ENCODE measurements at regions not wholly inside any gene's neighbourhood (a gene's known extent, or its start where the extent isn't known, plus 50 kb on each side); places are given as distances from the start of the nearest gene placed in this dataset.

DNA sequence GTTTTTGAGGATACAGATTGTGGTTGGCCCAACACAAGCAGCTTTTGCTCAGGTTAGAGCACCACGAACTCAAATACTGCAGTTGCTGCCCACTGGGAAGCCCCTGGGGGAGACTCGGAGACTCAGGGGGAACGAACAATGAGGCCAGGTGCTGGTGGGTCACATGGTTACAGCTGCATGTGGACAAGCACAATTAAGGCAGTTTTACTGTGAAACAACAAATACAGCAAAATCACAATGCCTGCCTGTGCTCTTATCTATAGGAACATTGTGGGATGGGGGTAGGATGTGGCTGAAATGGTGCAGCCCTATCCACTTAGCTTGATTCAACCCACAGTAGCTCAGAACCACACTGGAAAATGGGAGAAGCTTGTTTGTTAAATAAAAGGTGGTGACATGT is 119.7 kb upstream of the SPATA13 start:
- Histone ChIP-seq H3K79me2 (ENCODE audit: low read length) (no peaks in the 10 kb centered on the region), H3K27me3 (ENCODE audit: low read length) (no peaks in the 10 kb centered on the region), H3K9ac (ENCODE audit: low read length) (no peak overlapping the region), H3K4me2 (ENCODE audit: low read depth, low read length, poor library complexity, severe bottlenecking) (no peak overlapping the region), H3K4me1 (ENCODE audit: low read length) (no peaks in the 10 kb centered on the region), H3K27ac (ENCODE audit: low read length) (no peak overlapping the region), H3K36me3 (ENCODE audit: insufficient read depth, low read length) (no peaks in the 10 kb centered on the region), H3K9me3 (ENCODE audit: low read length) (no peaks in the 10 kb centered on the region), H4K20me1 (ENCODE audit: insufficient read depth, low read depth, low read length) (no peaks in the 10 kb centered on the region), H3K9me2 (replicated peaks; ENCODE audit: insufficient read depth, low read length) (no peaks in the 10 kb centered on the region), H3K4me3 (ENCODE audit: low read length) (no peak overlapping the region), H2AFZ (ENCODE audit: low read length) (no peak overlapping the region)
- no peak for DNase-seq

- Histone ChIP-seq H2AFZ (ENCODE audit: low read length) (no peak overlapping the region), H3K9me3 (ENCODE audit: low read length) (no peaks in the 10 kb centered on the region), H3K79me2 (ENCODE audit: low read length) (no peaks in the 10 kb centered on the region), H3K4me1 (ENCODE audit: low read length) (no peaks in the 10 kb centered on the region), H3K9ac (ENCODE audit: low read length) (no peak overlapping the region), H3K27me3 (ENCODE audit: low read length) (no peaks in the 10 kb centered on the region), H3K4me3 (ENCODE audit: low read length) (no peak overlapping the region), H3K9me2 (replicated peaks; ENCODE audit: insufficient read depth, low read length) (no peaks in the 10 kb centered on the region), H3K4me2 (ENCODE audit: low read depth, low read length, poor library complexity, severe bottlenecking) (no peak overlapping the region), H3K27ac (ENCODE audit: low read length) (no peak overlapping the region), H4K20me1 (ENCODE audit: insufficient read depth, low read depth, low read length) (no peaks in the 10 kb centered on the region), H3K36me3 (ENCODE audit: insufficient read depth, low read length) (no peaks in the 10 kb centered on the region)
- no peak for DNase-seq
Measured at GRCh38 chr13:24041651-24042225, 118.8 kb upstream of the SPATA13 start.

DNA sequence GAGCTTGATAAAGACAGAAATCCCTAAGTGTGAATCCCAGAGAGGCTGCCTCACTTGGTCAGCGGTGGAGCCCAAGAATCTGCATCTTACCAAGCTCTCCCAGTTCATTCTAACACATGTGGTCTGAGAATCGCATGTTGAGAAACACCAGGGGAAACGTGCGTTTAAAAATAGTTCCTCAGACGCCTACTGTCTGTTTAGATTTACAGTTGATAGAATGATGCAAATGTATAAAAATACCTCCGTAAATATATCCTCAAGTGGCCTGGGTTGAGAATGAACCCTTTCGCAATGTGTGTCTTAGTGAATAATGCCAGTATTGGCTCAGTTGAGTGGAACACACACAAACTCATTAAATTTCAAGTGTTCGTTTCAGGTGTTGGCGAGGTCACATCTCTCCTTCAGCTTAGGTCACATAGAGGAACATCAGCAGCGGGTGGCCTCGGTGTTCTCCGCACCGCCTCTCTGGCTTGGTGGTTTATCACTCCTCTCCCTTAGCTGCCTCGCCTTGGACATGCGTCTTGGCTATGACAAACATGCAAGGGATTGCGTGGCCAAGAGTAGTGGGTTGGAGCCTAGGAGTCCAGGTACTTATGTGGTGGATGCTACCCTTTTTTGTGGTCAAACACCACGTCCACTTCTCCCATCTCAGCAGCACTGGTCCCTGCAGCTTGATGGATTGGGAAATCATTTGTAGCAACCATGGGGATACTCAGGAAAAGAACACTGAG is 117.6 kb upstream of the SPATA13 start:
- Histone ChIP-seq H4K20me1 (ENCODE audit: insufficient read depth, low read depth, low read length) (no peaks in the 10 kb centered on the region), H3K9ac (ENCODE audit: low read length) (no peak overlapping the region), H3K4me2 (ENCODE audit: low read depth, low read length, poor library complexity, severe bottlenecking) (no peak overlapping the region), H3K4me1 (ENCODE audit: low read length) (no peaks in the 10 kb centered on the region), H3K9me2 (replicated peaks; ENCODE audit: insufficient read depth, low read length) (no peaks in the 10 kb centered on the region), H3K9me3 (ENCODE audit: low read length) (no peaks in the 10 kb centered on the region), H3K36me3 (ENCODE audit: insufficient read depth, low read length) (no peaks in the 10 kb centered on the region), H3K79me2 (ENCODE audit: low read length) (no peaks in the 10 kb centered on the region), H3K27ac (ENCODE audit: low read length) (no peak overlapping the region), H2AFZ (ENCODE audit: low read length) (no peak overlapping the region), H3K4me3 (ENCODE audit: low read length) (no peak overlapping the region), H3K27me3 (ENCODE audit: low read length) (no peaks in the 10 kb centered on the region)
- DNase-seq: no peak

DNA sequence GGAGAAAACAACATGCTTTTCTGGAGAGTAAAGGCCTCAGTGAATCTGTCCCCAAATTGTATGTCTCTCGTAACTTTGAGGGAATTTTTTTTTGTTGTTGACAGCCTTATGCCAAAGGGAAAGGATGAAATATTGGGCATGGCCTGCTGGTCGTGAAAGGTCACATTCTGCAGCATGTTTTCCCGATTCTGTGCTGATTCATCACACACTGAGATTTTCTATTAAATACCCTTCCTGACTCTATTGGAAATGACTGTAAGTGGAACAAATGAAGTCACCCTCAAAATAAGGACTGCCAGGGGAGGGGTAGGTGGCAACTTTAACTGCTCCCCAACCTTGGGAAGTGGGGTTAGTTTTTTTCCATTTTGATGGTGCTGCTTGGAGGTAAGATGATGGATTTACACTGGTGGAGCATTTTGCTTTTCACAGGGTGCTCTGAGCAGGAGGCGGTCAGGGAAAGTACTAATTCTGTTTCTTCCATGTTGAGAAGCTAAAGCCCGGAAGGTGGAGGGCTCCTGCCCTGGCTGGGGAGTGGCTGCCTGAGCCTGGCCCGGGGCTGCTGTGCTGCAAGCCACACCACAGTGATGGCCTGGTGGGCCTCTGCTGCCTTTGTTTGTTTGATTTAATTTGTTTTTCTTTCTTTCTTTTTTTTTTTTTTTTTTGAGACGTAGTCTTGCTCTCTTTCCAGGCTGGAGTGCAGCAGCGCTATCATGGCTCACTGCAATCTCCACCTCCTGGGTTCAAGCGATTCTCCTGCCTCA is 116.8 kb upstream of the SPATA13 start:
- no peak overlapping the region for H3K9ac ChIP-seq (ENCODE audit: low read length)
- H3K4me2 ChIP-seq (ENCODE audit: low read depth, low read length, poor library complexity, severe bottlenecking): no peak overlapping the region
- no peaks in the 10 kb centered on the region for H3K4me1 ChIP-seq (ENCODE audit: low read length)
- no peak for DNase-seq
- H4K20me1 ChIP-seq (ENCODE audit: insufficient read depth, low read depth, low read length): no peaks in the 10 kb centered on the region
- H3K27ac ChIP-seq (ENCODE audit: low read length): no peak overlapping the region
- H3K9me2 ChIP-seq (replicated peaks; ENCODE audit: insufficient read depth, low read length): no peaks in the 10 kb centered on the region
- no peaks in the 10 kb centered on the region for H3K36me3 ChIP-seq (ENCODE audit: insufficient read depth, low read length)
- H3K79me2 ChIP-seq (ENCODE audit: low read length): no peaks in the 10 kb centered on the region
- no peaks in the 10 kb centered on the region for H3K27me3 ChIP-seq (ENCODE audit: low read length)
- H3K9me3 ChIP-seq (ENCODE audit: low read length): no peaks in the 10 kb centered on the region
- H2AFZ ChIP-seq (ENCODE audit: low read length): no peak overlapping the region
- no peak overlapping the region for H3K4me3 ChIP-seq (ENCODE audit: low read length)

DNA sequence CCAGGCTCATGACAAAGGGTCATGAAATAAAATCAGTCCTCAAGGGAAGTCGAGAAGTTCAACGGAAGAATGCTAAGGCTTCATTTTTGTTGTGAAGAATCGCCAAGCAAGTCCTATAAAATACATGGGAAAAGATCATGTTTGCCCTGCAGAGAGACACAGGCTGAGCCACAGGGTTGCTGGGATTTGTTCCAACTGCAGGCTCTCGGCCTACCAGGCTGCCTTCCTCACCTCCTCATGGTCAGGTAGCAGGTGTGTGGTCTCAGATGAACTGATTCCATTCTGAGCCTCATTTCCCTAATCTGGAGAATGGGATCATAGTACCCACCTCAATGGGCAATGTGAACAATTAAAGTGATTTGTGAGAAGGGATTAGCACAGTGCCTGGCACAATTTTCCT is 114.9 kb upstream of the SPATA13 start:
- no peaks in the 10 kb centered on the region for H3K36me3 ChIP-seq (ENCODE audit: insufficient read depth, low read length)
- H3K27ac ChIP-seq (ENCODE audit: low read length): no peak overlapping the region
- H3K27me3 ChIP-seq (ENCODE audit: low read length): no peaks in the 10 kb centered on the region
- H3K4me3 ChIP-seq (ENCODE audit: low read length): no peak overlapping the region
- H3K9me3 ChIP-seq (ENCODE audit: low read length): no peaks in the 10 kb centered on the region
- no peaks in the 10 kb centered on the region for H3K9me2 ChIP-seq (replicated peaks; ENCODE audit: insufficient read depth, low read length)
- no peak for DNase-seq
- H3K79me2 ChIP-seq (ENCODE audit: low read length): no peaks in the 10 kb centered on the region
- H3K4me2 ChIP-seq (ENCODE audit: low read depth, low read length, poor library complexity, severe bottlenecking): no peak overlapping the region
- H3K4me1 ChIP-seq (ENCODE audit: low read length): no peaks in the 10 kb centered on the region
- H2AFZ ChIP-seq (ENCODE audit: low read length): no peak overlapping the region
- no peaks in the 10 kb centered on the region for H4K20me1 ChIP-seq (ENCODE audit: insufficient read depth, low read depth, low read length)
- H3K9ac ChIP-seq (ENCODE audit: low read length): no peak overlapping the region

DNA sequence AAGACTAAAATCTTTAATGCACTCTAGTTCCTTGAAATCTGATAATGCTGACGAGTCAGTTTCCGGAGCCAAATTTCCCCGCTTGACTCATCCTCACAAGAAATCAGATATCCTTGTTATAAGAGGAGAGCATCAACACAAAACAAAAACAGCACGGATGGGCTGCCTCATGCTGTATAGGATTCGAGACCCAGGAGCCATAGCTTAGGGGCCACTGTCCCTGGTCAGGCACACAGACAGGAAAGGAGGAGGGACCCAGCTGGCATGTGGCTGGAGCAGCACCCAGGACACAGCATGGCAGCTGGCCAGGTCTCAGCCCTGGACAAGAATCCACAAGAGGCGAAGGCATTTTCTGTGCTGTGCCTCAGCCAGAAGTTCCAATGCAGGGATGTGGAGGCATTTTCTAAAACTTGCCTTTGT is 110.2 kb upstream of the SPATA13 start:
- no peaks in the 10 kb centered on the region for H3K27me3 ChIP-seq (ENCODE audit: low read length)
- H3K79me2 ChIP-seq (ENCODE audit: low read length): no peaks in the 10 kb centered on the region
- no peak overlapping the region for H3K27ac ChIP-seq (ENCODE audit: low read length)
- H4K20me1 ChIP-seq (ENCODE audit: insufficient read depth, low read depth, low read length): no peaks in the 10 kb centered on the region
- no peaks in the 10 kb centered on the region for H3K9me3 ChIP-seq (ENCODE audit: low read length)
- H3K4me3 ChIP-seq (ENCODE audit: low read length): no peak overlapping the region
- H3K4me2 ChIP-seq (ENCODE audit: low read depth, low read length, poor library complexity, severe bottlenecking): no peak overlapping the region
- no peak for DNase-seq
- no peaks in the 10 kb centered on the region for H3K36me3 ChIP-seq (ENCODE audit: insufficient read depth, low read length)
- no peaks in the 10 kb centered on the region for H3K4me1 ChIP-seq (ENCODE audit: low read length)
- no peaks in the 10 kb centered on the region for H3K9me2 ChIP-seq (replicated peaks; ENCODE audit: insufficient read depth, low read length)
- no peak overlapping the region for H2AFZ ChIP-seq (ENCODE audit: low read length)
- H3K9ac ChIP-seq (ENCODE audit: low read length): no peak overlapping the region

DNA sequence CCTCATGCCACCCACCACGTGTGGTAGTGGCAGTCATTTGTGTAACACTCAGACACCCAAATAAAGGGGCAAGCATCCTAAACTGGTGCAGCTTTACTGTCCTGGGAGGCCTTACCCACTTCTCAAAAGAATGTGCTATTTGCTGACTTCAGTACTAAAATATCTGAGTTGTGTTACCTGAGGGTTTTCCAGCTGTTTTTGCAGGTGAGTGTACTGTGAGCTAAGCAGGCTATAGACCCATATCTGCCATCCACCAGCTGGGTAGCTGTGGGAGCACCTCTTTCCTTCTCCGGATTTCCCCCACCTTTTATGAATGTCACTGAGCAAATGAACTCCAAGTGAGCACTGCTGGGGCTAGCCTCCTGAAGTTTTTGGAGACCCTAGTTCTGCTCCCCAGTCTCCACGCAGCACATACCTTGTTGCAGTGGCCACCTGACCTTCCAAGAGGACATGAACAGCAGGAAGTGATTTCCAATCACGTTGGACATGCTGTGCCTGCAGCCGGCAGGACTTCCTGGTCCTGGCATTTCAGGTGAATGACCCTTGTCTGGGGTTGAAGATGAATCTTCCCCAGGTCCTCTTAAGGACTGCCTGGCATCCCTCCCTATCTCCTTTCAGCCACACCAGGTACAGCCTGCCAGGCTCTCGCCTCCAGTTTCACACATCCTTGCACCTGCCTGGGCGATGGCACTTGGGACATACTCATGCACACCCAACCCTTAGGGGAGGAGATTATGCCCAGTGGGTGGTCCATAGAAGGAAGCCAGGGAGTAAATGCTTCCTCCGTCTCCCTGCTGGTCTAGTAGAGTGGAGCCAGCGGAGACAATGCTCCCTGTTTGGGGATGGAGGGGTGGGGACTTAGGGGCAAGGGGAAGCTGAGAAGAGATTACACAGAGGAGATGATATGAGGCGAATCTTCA is 109.5 kb upstream of the SPATA13 start:
- Histone ChIP-seq H3K27me3 (ENCODE audit: low read length) (no peaks in the 10 kb centered on the region), H3K9me2 (replicated peaks; ENCODE audit: insufficient read depth, low read length) (no peaks in the 10 kb centered on the region), H3K27ac (ENCODE audit: low read length) (no peak overlapping the region), H3K79me2 (ENCODE audit: low read length) (no peaks in the 10 kb centered on the region), H3K4me1 (ENCODE audit: low read length) (no peaks in the 10 kb centered on the region), H3K4me3 (ENCODE audit: low read length) (no peak overlapping the region), H3K9me3 (ENCODE audit: low read length) (no peaks in the 10 kb centered on the region), H3K9ac (ENCODE audit: low read length) (no peak overlapping the region), H4K20me1 (ENCODE audit: insufficient read depth, low read depth, low read length) (no peaks in the 10 kb centered on the region), H3K4me2 (ENCODE audit: low read depth, low read length, poor library complexity, severe bottlenecking) (no peak overlapping the region), H3K36me3 (ENCODE audit: insufficient read depth, low read length) (no peaks in the 10 kb centered on the region), H2AFZ (ENCODE audit: low read length) (no peak overlapping the region)
- no peak for DNase-seq
